Left ventricle myocardium inferior (tissue), 1 donor: ENCODE measurements at regions not wholly inside any gene's neighbourhood (a gene's known extent, or its start where the extent isn't known, plus 50 kb on each side); places are given as distances from the start of the nearest gene placed in this dataset.

Experiments used
- DNase-seq: peaks from one replicate; pipeline ENCODE4 v3.0.0-alpha.2; 2020
- H3K27ac ChIP-seq: fragments of 200-600 bp; replicated peaks from 2 replicates; pipeline ENCODE4 v1.8.0; 2021
- H3K27me3 ChIP-seq: fragments of 200-600 bp; 2 replicates; pipeline ENCODE4 v1.8.0; 2021; ENCODE audit warnings: low read depth
- H3K36me3 ChIP-seq: fragments of 200-600 bp; 2 replicates; pipeline ENCODE4 v1.8.0; 2021
- H3K4me1 ChIP-seq: fragments of 200-600 bp; 2 replicates; pipeline ENCODE4 v1.8.0; 2021
- H3K4me3 ChIP-seq: fragments of 200-600 bp; 2 replicates; pipeline ENCODE4 v1.8.0; 2021; ENCODE audit warnings: mild to moderate bottlenecking, moderate library complexity
- H3K9me3 ChIP-seq: fragments of 200-600 bp; replicated peaks from 2 replicates; pipeline ENCODE4 v1.8.0; 2021
- intact Hi-C: fragments of 100-400 bp; cut with micrococcal nuclease; formaldehyde crosslinking; loops from one replicate; pipeline ENCODE4 v1.11.0; 2022
- TF ChIP-seq, protein P1 (sequence below): fragments of 200-600 bp; IDR thresholded peaks from 2 replicates; pipeline ENCODE4 v1.8.0; 2021; ENCODE audit warnings: antibody characterized with exemption, mild to moderate bottlenecking, borderline replicate concordance
- donor health status: DM: no; HTN: yes; CAD: no; lungs with severe emphysema.

DNA sequence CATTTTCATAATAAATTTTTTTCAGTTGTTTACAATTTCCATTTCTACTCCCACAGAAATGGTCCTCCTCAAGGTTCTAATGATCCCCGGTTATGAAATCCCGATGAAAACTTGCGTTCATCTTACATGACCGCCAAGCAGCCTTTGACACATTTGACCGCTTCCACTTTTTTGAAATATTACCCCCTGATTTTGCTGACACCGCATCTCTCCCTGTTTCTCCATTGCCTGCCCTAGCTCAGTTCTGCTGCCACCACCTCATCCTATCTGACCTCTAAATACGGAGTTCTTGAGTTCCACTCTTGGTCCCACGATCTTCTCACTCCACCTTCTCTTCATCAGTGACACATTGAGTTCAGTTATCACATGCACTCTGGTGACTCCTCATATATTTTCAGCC is 74.1 kb downstream of the SLC35B3 start:
- TF ChIP-seq, protein P1, sequence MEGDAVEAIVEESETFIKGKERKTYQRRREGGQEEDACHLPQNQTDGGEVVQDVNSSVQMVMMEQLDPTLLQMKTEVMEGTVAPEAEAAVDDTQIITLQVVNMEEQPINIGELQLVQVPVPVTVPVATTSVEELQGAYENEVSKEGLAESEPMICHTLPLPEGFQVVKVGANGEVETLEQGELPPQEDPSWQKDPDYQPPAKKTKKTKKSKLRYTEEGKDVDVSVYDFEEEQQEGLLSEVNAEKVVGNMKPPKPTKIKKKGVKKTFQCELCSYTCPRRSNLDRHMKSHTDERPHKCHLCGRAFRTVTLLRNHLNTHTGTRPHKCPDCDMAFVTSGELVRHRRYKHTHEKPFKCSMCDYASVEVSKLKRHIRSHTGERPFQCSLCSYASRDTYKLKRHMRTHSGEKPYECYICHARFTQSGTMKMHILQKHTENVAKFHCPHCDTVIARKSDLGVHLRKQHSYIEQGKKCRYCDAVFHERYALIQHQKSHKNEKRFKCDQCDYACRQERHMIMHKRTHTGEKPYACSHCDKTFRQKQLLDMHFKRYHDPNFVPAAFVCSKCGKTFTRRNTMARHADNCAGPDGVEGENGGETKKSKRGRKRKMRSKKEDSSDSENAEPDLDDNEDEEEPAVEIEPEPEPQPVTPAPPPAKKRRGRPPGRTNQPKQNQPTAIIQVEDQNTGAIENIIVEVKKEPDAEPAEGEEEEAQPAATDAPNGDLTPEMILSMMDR = no peak
- Histone ChIP-seq H3K4me3 (no peak overlapping the region), H3K9me3 (no peaks in the 10 kb centered on the region), H3K4me1 (no peaks in the 10 kb centered on the region), H3K27ac (no peak overlapping the region), H3K27me3 (peaks cover 6% of the 10 kb centered on the region), H3K36me3 (no peaks in the 10 kb centered on the region)
- intact Hi-C loops = no loop called here
- DNase-seq = no peak

DNA sequence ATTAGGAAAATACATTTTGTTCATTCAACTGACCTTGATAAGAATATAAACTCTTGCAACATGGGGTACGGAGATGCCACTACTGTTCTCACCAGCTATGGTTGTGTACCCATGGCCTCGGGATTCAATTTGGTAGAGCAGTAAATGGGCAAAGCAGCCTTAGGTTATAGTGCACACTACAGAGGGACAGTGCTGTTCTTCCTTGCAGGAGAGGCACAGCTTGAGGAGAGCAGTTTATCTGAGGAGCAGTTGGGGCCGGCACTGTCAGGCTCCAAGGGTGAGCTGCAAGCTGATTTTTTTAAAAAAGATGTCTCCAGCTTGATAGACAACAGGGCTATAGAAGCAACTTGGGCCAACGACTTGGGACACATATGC is 82.4 kb downstream of the SLC35B3 start:
- H3K36me3 ChIP-seq = no peaks in the 10 kb centered on the region
- TF ChIP-seq, protein P1 = no peak
- intact Hi-C loops = no loop called here

DNA sequence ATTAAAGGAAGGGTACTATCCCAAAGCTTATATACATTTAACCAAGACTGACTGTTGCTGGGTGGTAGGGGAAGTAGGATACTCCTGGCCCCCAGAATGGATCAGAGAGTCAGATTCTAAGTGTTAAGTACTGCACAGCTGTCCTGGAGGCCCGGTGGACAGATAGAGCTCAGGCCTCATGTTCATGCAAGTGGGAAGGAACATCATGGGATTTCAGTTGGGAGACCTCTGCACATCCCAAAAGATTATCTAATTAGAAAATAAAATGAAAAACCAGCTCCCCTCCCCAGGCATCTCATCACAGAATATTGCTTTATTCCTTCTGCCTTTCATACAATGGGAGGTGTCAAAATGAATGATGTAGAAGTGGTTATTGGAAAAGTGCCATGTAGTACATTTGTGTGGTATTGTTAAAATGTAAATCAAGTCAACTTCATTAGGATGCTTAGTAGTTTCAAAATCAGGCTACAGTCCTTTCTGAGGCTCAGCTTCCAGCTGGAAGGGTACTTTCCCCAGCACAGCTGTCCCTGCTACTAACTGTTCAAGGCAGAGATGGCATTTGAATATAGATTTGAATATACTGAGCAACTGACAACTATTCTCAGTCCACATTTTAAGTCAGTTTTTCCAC is 82.9 kb downstream of the SLC35B3 start:
- no peak for DNase-seq
- H3K36me3 ChIP-seq = no peaks in the 10 kb centered on the region
- no peak overlapping the region for H3K27ac ChIP-seq
- no peaks in the 10 kb centered on the region for H3K4me1 ChIP-seq
- no peak overlapping the region for H3K4me3 ChIP-seq
- TF ChIP-seq, protein P1 = no peak
- H3K9me3 ChIP-seq = no peaks in the 10 kb centered on the region
- no peaks in the 10 kb centered on the region for H3K27me3 ChIP-seq
- intact Hi-C loops = no loop called here

More for the DNA sequence above, 82.4 kb downstream of the SLC35B3 start:
- H3K4me1 ChIP-seq = no peaks in the 10 kb centered on the region
- H3K9me3 ChIP-seq = no peaks in the 10 kb centered on the region
- DNase-seq = no peak
- no peak overlapping the region for H3K27ac ChIP-seq
- no peak overlapping the region for H3K4me3 ChIP-seq
- H3K27me3 ChIP-seq = no peaks in the 10 kb centered on the region

DNA sequence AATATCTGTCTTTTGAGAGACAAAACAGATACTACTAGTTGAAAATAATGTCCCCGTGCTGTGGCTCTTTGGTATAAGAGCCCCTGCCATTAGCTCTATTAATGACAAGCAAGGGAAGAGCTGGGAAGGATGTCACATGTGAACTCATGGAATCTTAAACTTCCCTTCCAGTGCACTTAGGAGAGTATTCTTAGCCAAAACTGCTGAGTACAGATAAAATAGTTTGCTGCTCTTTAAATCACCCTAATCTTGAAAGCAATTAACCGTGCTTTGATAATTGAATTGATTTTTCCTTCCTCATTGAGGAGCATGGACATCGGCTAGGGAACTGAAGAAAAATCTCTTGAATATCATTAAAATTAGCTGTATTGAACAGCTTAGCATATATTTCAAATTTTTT is 91.7 kb downstream of the SLC35B3 start:
- H3K27ac ChIP-seq = no peak overlapping the region
- H3K36me3 ChIP-seq = no peaks in the 10 kb centered on the region
- DNase-seq = no peak
- peaks cover 9% of the 10 kb centered on the region for H3K27me3 ChIP-seq
- peaks cover 13% of the 10 kb centered on the region for H3K9me3 ChIP-seq
- H3K4me3 ChIP-seq = no peak overlapping the region
- intact Hi-C loops = no loop called here
- H3K4me1 ChIP-seq = no peaks in the 10 kb centered on the region
- TF ChIP-seq, protein P1 = no peak

DNA sequence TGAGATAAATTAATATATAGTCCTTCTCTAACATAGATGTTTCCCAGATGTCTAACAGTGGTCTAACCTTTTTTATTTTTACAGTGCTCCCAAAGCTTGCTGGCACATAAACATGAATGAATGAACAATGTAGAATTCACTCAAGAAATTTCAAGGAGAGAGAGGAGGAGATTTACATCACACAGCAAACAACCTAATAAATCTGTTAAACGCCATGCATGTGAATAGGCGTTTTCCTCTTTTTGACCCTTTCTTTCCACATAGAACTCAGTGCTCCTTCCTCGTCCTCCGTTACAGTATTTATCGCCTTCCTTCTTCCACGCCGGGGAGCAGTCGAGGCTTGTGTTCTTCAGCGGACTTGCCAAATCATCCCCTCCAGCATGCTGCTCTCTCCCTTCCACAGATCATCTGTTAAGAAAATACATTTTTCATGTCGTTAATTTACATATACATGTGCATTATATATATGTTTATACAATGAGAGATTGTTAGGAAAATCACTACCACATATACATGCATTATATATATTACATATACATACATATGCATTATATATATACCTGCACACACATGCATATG is 93.0 kb downstream of the SLC35B3 start:
- no peaks in the 10 kb centered on the region for H3K4me1 ChIP-seq
- peaks cover 13% of the 10 kb centered on the region for H3K9me3 ChIP-seq
- DNase-seq = no peak
- TF ChIP-seq, protein P1 = no peak
- H3K27me3 ChIP-seq = peaks cover 9% of the 10 kb centered on the region
- H3K27ac ChIP-seq = no peak overlapping the region
- intact Hi-C loops = no loop called here
- no peak overlapping the region for H3K4me3 ChIP-seq
- no peaks in the 10 kb centered on the region for H3K36me3 ChIP-seq
